ENCODE measurements at regions not wholly inside any gene's neighbourhood (a gene's known extent, or its start where the extent isn't known, plus 50 kb on each side); places are given as distances from the start of the nearest gene placed in this dataset.
"Not testable (repeated sequence)": the region's sequence is repeated elsewhere in the genome, so short reads cannot be mapped to it uniquely, and the experiment has no call there.

- no peaks in the 10 kb centered on the region for H3K27me3 Mint-ChIP-seq (ENCODE audit: low read depth in 2 of 2)
- intact Hi-C loops (cut with micrococcal nuclease): no loop called here
- Histone ChIP-seq H3K27me3 (ENCODE audit: control insufficient read depth, insufficient read depth, low read length) (no peaks in the 10 kb centered on the region), H3K9me3 (ENCODE audit: control insufficient read depth, insufficient read depth, low read length) (no peaks in the 10 kb centered on the region), H3K36me3 (ENCODE audit: control insufficient read depth, insufficient read depth, low read length) (no peaks in the 10 kb centered on the region), H3K4me1 (ENCODE audit: control insufficient read depth, insufficient read depth, low read length) (no peaks in the 10 kb centered on the region), H3K27ac (ENCODE audit: low read length) (no peak overlapping the region), H3K4me3 (ENCODE audit: low read length) (no peak overlapping the region)
- TF ChIP-seq CTCF (IDR thresholded peaks at IDR 0.05): no peak
- WGBS (ENCODE audit: insufficient coverage): 71% methylated on average over 1 of the region's 1 CpG
- no peaks in the 10 kb centered on the region for H3K4me1 Mint-ChIP-seq
- DNase-seq (no peak), ATAC-seq (no peak)
- H3K36me3 Mint-ChIP-seq: no peaks in the 10 kb centered on the region
- H3K27ac Mint-ChIP-seq: no peak overlapping the region
- H3K9me3 Mint-ChIP-seq: peaks cover 4 to 6% of the 10 kb centered on the region in 2 donors
- no peak overlapping the region for H3K4me3 Mint-ChIP-seq
These were observed 237.8 kb upstream of the NMUR2 start for GRCh38 chr5:152642880-152643279.

GRCh38 chr5:152644029-152644728 lies 239.1 kb upstream of the NMUR2 start:
- Mint-ChIP-seq H3K27ac (no peak overlapping the region), H3K36me3 (no peaks in the 10 kb centered on the region), H3K4me3 (no peak overlapping the region), H3K9me3 (peaks cover 4 to 7% of the 10 kb centered on the region in 2 donors), H3K27me3 (ENCODE audit: low read depth in 2 of 2) (no peaks in the 10 kb centered on the region), H3K4me1 (no peaks in the 10 kb centered on the region)
- intact Hi-C loops (cut with micrococcal nuclease): no loop called here
- no peak overlapping the region for H3K27ac ChIP-seq (ENCODE audit: low read length)
- no peak overlapping the region for H3K4me3 ChIP-seq (ENCODE audit: low read length)
- no peaks in the 10 kb centered on the region for H3K36me3 ChIP-seq (ENCODE audit: control insufficient read depth, insufficient read depth, low read length)
- WGBS (ENCODE audit: insufficient coverage): 85% methylated on average over 2 of the region's 2 CpGs
- no peak for TF ChIP-seq CTCF (IDR thresholded peaks at IDR 0.05)
- H3K9me3 ChIP-seq (ENCODE audit: control insufficient read depth, insufficient read depth, low read length): no peaks in the 10 kb centered on the region
- H3K4me1 ChIP-seq (ENCODE audit: control insufficient read depth, insufficient read depth, low read length): no peaks in the 10 kb centered on the region
- no peaks in the 10 kb centered on the region for H3K27me3 ChIP-seq (ENCODE audit: control insufficient read depth, insufficient read depth, low read length)
- ATAC-seq (no peak), DNase-seq (no peak)

- no peaks in the 10 kb centered on the region for H3K4me1 Mint-ChIP-seq
- ATAC-seq (no peak), DNase-seq (no peak)
- TF ChIP-seq CTCF (IDR thresholded peaks at IDR 0.05): no peak
- peaks cover 0 to 6% of the 10 kb centered on the region in 2 donors for H3K9me3 Mint-ChIP-seq
- H3K27me3 ChIP-seq (ENCODE audit: control insufficient read depth, insufficient read depth, low read length): no peaks in the 10 kb centered on the region
- H3K4me3 Mint-ChIP-seq: no peak overlapping the region
- no peaks in the 10 kb centered on the region for H3K4me1 ChIP-seq (ENCODE audit: control insufficient read depth, insufficient read depth, low read length)
- no peaks in the 10 kb centered on the region for H3K9me3 ChIP-seq (ENCODE audit: control insufficient read depth, insufficient read depth, low read length)
- H3K36me3 Mint-ChIP-seq: no peaks in the 10 kb centered on the region
- H3K27ac ChIP-seq (ENCODE audit: low read length): no peak overlapping the region
- no peak overlapping the region for H3K27ac Mint-ChIP-seq
- H3K27me3 Mint-ChIP-seq (ENCODE audit: low read depth in 2 of 2): no peaks in the 10 kb centered on the region
- no peaks in the 10 kb centered on the region for H3K36me3 ChIP-seq (ENCODE audit: control insufficient read depth, insufficient read depth, low read length)
- intact Hi-C loops (cut with micrococcal nuclease): no loop called here
- H3K4me3 ChIP-seq (ENCODE audit: low read length): no peak overlapping the region
These were observed 244.5 kb upstream of the NMUR2 start for GRCh38 chr5:152649609-152650008.

GRCh38 chr5:152650413-152650812 lies 245.3 kb upstream of the NMUR2 start:
- WGBS (ENCODE audit: insufficient coverage): 78% methylated on average over 3 of the region's 3 CpGs
- Mint-ChIP-seq H3K4me3 (no peak overlapping the region), H3K4me1 (no peaks in the 10 kb centered on the region)

GRCh38 chr5:152659470-152659869 lies 254.4 kb upstream of the NMUR2 start:
- H3K36me3 Mint-ChIP-seq; H3K9me3 Mint-ChIP-seq; H3K27me3 Mint-ChIP-seq (ENCODE audit: low read depth in 2 of 2); DNase-seq; H3K4me3 Mint-ChIP-seq; ATAC-seq; H3K4me3 ChIP-seq (ENCODE audit: low read length); H3K36me3 ChIP-seq (ENCODE audit: control insufficient read depth, insufficient read depth, low read length); H3K27ac Mint-ChIP-seq; H3K27me3 ChIP-seq (ENCODE audit: control insufficient read depth, insufficient read depth, low read length); H3K4me1 Mint-ChIP-seq; H3K9me3 ChIP-seq (ENCODE audit: control insufficient read depth, insufficient read depth, low read length); H3K4me1 ChIP-seq (ENCODE audit: control insufficient read depth, insufficient read depth, low read length); intact Hi-C loops (cut with micrococcal nuclease); H3K27ac ChIP-seq (ENCODE audit: low read length): not testable (repeated sequence)
- WGBS (ENCODE audit: insufficient coverage): 84% methylated on average over 18 of the region's 18 CpGs

More at GRCh38 chr5:152650413-152650812, 245.3 kb upstream of the NMUR2 start:
- no peak for TF ChIP-seq CTCF (IDR thresholded peaks at IDR 0.05)
- Histone ChIP-seq H3K4me3 (ENCODE audit: low read length) (no peak overlapping the region), H3K36me3 (ENCODE audit: control insufficient read depth, insufficient read depth, low read length) (no peaks in the 10 kb centered on the region), H3K9me3 (ENCODE audit: control insufficient read depth, insufficient read depth, low read length) (no peaks in the 10 kb centered on the region), H3K4me1 (ENCODE audit: control insufficient read depth, insufficient read depth, low read length) (no peaks in the 10 kb centered on the region), H3K27ac (ENCODE audit: low read length) (no peak overlapping the region), H3K27me3 (ENCODE audit: control insufficient read depth, insufficient read depth, low read length) (no peaks in the 10 kb centered on the region)
- intact Hi-C loops (cut with micrococcal nuclease): no loop called here
- H3K9me3 Mint-ChIP-seq: peaks cover 0 to 6% of the 10 kb centered on the region in 2 donors
- no peaks in the 10 kb centered on the region for H3K27me3 Mint-ChIP-seq (ENCODE audit: low read depth in 2 of 2)
- DNase-seq (no peak), ATAC-seq (no peak)
- no peaks in the 10 kb centered on the region for H3K36me3 Mint-ChIP-seq
- H3K27ac Mint-ChIP-seq: no peak overlapping the region

Data from natural killer cell (primary cell).